ENCODE measurements at regions not wholly inside any gene's neighbourhood (a gene's known extent, or its start where the extent isn't known, plus 50 kb on each side); places are given as distances from the start of the nearest gene placed in this dataset.
"Not testable (repeated sequence)": the region's sequence is repeated elsewhere in the genome, so short reads cannot be mapped to it uniquely, and the experiment has no call there.

DNA sequence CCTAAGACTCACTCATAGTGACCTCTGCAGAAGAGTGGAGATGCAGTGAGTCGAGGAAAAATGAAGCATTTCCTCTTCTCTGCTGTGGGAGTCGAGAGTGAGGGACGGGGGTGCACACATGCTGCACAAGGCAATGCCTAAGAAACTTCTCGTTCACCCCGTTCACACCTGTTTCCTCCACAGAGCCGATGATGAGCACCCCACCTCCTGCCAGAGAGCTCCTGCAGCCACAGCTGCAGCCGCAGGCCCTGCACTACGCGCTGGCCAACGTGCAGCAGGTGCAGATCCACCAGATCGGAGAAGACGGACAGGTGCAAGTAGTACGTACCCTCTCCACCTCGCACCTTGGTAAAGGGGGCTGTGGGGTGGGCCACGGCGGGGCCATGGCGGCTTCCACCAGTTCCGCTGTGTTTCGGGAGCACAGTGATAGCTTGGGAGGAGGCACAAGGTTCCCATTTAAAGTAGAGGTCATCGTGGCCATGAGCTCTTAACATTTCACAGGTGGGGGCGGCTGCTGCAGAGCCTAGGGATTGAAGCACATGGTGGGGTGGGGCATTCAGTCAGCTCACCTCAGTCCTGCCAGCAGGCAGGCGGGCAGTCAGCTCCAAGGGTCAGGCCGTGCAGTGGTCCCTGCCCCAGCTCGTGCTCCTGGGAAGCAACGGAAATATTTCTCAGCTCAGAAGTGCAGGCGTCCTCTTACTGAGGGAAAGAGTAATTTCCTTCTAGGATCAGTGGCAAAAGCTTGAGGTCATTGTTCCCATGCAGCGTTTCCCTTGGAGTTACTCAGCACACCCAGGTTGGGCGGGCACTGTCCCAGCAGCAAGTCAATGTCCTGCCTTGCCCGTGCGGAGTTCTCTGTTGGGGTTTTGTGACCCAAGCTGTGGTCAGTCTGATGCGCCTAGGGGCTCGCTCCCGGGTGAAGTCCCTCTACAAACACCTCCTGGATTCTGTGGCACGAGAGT lies 80.1 kb downstream of the NPIPB11 start:
- DNase-seq (ENCODE audit: low spot score); H3K27me3 ChIP-seq (replicated peaks; ENCODE audit: insufficient read depth); H3K4me1 ChIP-seq (ENCODE audit: control insufficient read depth in 1 of 2, low read depth in 2 of 2); H3K9me3 ChIP-seq; H3K36me3 ChIP-seq; ATAC-seq (ENCODE audit: insufficient number of reproducible peaks, low FRiP score, low read depth); H3K27ac ChIP-seq; H3K4me3 ChIP-seq: not testable (repeated sequence)

DNA sequence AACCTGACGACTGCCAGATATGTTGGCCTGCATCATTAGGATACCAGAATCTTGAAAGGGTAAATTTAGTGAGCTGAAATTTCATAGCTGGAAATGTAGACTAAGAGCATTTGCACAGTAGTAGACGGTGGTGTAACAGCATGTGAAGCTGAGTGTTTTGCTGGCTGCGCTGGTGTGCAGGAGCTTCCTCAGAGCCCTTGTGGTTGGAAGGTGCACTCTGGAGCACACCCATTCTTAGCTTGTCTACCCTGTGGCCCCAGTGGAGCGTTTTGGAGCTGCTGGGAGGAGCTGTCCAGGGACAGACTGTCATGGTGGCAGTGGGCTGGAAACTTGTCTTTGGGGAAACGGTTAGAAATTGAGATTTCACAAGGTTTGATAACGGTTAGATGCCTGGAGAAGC lies 82.8 kb downstream of the NPIPB11 start:
- H3K36me3 ChIP-seq; H3K4me1 ChIP-seq (ENCODE audit: control insufficient read depth in 1 of 2, low read depth in 2 of 2); ATAC-seq (ENCODE audit: insufficient number of reproducible peaks, low FRiP score, low read depth); DNase-seq (ENCODE audit: low spot score); H3K27me3 ChIP-seq (replicated peaks; ENCODE audit: insufficient read depth); H3K27ac ChIP-seq; H3K4me3 ChIP-seq; H3K9me3 ChIP-seq: not testable (repeated sequence)

DNA sequence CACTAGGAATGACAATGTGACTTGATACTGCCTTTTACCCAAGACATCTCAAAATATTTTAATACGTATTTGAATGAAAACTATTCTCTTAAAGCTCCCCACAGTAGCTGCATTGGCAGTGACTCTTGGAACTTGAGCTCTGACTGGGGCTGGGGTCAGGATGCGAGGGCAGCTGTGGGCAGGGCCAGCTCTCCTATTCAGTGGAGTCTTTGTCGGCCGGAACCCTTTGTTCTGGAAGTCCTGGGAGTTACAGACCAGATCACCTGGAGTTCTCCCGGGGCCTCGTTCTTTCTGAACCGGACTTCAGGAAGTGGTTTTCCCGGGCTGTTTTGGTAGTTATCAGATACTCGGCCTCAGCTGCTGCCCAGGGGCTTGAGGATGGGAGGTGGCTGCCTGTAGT lies 84.9 kb downstream of the NPIPB11 start:
- H3K4me1 ChIP-seq (ENCODE audit: control insufficient read depth in 1 of 2, low read depth in 2 of 2), result peaks cover 0 to 3% of the 10 kb centered on the region in 2 donors
- TF ChIP-seq, protein P1, sequence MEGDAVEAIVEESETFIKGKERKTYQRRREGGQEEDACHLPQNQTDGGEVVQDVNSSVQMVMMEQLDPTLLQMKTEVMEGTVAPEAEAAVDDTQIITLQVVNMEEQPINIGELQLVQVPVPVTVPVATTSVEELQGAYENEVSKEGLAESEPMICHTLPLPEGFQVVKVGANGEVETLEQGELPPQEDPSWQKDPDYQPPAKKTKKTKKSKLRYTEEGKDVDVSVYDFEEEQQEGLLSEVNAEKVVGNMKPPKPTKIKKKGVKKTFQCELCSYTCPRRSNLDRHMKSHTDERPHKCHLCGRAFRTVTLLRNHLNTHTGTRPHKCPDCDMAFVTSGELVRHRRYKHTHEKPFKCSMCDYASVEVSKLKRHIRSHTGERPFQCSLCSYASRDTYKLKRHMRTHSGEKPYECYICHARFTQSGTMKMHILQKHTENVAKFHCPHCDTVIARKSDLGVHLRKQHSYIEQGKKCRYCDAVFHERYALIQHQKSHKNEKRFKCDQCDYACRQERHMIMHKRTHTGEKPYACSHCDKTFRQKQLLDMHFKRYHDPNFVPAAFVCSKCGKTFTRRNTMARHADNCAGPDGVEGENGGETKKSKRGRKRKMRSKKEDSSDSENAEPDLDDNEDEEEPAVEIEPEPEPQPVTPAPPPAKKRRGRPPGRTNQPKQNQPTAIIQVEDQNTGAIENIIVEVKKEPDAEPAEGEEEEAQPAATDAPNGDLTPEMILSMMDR (IDR thresholded peaks at IDR 0.05), result no peak
- ATAC-seq (ENCODE audit: insufficient number of reproducible peaks, low FRiP score, low read depth) (no peak), DNase-seq (ENCODE audit: low spot score) (no peak)
- no peak overlapping the region for H3K27ac ChIP-seq
- no peaks in the 10 kb centered on the region for H3K9me3 ChIP-seq
- no peak overlapping the region for H3K4me3 ChIP-seq
- no peaks in the 10 kb centered on the region for H3K27me3 ChIP-seq (replicated peaks; ENCODE audit: insufficient read depth)
- no peaks in the 10 kb centered on the region for H3K36me3 ChIP-seq

DNA sequence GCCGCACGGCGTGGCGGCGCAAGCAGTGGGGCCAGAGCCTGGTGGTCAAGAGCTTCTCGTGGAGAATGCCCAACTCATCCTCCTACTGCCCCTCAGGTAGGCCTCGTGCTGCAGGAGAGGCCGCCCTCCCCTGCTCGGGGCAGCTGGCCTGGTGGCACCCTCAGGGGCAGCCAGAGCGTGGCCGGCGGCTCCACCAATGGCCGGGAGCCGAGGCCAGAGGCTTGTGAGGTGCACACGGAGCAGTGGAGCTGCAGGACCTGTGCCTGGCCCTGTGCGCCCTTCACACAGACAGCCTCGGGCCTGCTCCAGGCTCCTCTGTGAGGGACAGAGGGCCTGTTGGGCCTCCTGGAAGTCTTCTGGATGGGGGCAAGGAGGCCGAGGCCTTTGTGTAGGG lies 85.5 kb downstream of the NPIPB11 start:
- no peaks in the 10 kb centered on the region for H3K9me3 ChIP-seq
- no peak overlapping the region for H3K27ac ChIP-seq
- no peak for ATAC-seq (ENCODE audit: insufficient number of reproducible peaks, low FRiP score, low read depth)

DNA sequence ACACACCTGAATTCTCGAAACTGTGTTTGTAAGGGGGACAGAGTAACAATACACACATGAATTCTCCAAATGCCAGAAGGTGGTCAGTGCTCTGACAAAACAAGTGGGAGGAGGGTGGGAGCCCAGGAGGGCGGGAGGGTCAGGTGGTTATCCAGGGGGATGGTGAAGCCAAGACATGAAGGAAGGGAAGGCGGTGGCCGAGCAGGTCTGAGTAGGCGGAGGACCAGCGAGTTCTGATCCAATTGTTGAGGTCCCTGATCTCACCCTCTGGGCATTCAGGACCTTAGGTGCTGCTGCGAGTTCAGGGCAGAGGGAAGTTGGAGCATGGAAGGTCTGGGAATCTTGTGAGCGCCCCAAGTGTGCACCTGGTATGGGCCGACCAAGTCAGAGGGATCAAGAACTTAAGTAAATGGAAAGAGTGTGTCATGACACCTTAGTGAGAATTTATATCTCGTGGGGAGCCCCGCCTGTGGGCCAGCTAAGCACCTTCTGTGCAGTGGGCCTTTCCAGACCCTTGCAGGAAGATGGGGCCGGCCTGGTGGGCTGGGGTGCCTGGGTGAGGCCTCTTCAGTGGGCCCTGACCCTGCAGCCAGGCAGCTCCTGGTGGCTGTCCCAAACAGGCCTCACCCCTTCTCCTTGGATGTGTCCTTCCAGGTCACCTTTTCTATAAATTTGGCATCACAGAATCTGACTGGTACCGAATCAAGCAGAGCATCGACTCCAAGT lies 86.1 kb downstream of the NPIPB11 start:
- Histone ChIP-seq H3K4me3 (no peak overlapping the region), H3K4me1 (ENCODE audit: control insufficient read depth in 1 of 2, low read depth in 2 of 2) (peaks cover 0 to 3% of the 10 kb centered on the region in 2 donors), H3K27ac (no peak overlapping the region), H3K36me3 (no peaks in the 10 kb centered on the region), H3K9me3 (no peaks in the 10 kb centered on the region), H3K27me3 (replicated peaks; ENCODE audit: insufficient read depth) (no peaks in the 10 kb centered on the region)
- TF ChIP-seq, protein P1 (IDR thresholded peaks at IDR 0.05), result no peak
- no peak for ATAC-seq (ENCODE audit: insufficient number of reproducible peaks, low FRiP score, low read depth)
- no peak for DNase-seq (ENCODE audit: low spot score)

More for the DNA sequence above, 85.5 kb downstream of the NPIPB11 start:
- Histone ChIP-seq H3K4me1 (ENCODE audit: control insufficient read depth in 1 of 2, low read depth in 2 of 2) (peaks cover 0 to 3% of the 10 kb centered on the region in 2 donors), H3K4me3 (no peak overlapping the region), H3K36me3 (no peaks in the 10 kb centered on the region), H3K27me3 (replicated peaks; ENCODE audit: insufficient read depth) (no peaks in the 10 kb centered on the region)
- TF ChIP-seq, protein P1 (IDR thresholded peaks at IDR 0.05), result no peak
- no peak for DNase-seq (ENCODE audit: low spot score)

DNA sequence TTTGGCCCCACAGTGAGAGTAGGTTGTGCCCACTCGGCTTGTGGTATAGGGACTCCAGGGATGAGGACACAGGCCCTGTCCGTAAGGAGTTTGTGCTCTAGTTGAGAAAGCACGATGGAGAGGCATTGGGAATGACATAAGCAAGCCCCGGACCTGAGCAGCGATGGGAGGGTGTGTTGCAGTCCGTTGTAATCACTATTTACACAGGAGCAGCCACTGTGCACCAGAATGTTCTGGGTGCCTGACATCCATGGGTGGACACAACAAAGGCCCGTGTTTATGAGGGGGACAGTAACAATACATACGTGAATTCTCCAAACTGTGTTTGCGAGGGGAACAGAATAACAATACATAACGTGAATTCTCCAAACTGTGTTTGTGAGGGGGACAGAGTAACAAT lies 86.8 kb downstream of the NPIPB11 start:
- Histone ChIP-seq H3K4me3 (no peak overlapping the region), H3K27ac (no peak overlapping the region), H3K36me3 (no peaks in the 10 kb centered on the region), H3K4me1 (ENCODE audit: control insufficient read depth in 1 of 2, low read depth in 2 of 2) (peaks cover 0 to 3% of the 10 kb centered on the region in 2 donors), H3K9me3 (no peaks in the 10 kb centered on the region), H3K27me3 (replicated peaks; ENCODE audit: insufficient read depth) (no peaks in the 10 kb centered on the region)
- ATAC-seq (ENCODE audit: insufficient number of reproducible peaks, low FRiP score, low read depth) (no peak), DNase-seq (ENCODE audit: low spot score) (no peak)
- TF ChIP-seq, protein P1 (IDR thresholded peaks at IDR 0.05), result no peak

DNA sequence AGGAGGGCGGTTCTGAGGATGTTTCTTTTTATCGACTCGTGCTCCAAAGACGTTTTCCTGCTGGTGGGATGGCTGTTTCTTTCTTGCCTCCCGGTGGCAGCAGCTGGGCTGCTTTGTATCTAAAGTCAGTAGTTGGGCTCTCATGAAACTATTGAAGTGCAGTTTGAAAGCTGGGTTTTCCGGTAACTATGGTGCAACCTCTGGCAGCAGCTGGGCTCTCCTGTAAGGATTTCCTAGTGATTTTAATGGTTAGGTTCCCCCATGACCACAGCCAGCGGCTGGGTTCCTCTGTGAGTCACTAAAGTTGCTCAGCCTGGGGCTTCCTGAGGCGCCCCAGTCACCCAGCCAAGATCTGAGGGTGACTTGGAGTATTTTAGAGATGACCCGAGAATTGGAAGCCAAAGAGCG lies 87.9 kb downstream of the NPIPB11 start:
- peak; percentile 18 for DNase-seq (ENCODE audit: low spot score)

More for the DNA sequence above, 87.9 kb downstream of the NPIPB11 start:
- not testable (repeated sequence) for ATAC-seq (ENCODE audit: insufficient number of reproducible peaks, low FRiP score, low read depth); H3K27ac ChIP-seq; H3K4me1 ChIP-seq (ENCODE audit: control insufficient read depth in 1 of 2, low read depth in 2 of 2); H3K4me3 ChIP-seq; H3K36me3 ChIP-seq; H3K9me3 ChIP-seq; H3K27me3 ChIP-seq (replicated peaks; ENCODE audit: insufficient read depth)

All from thoracic aorta (tissue), 2 donors.